ENCODE measurements at regions not wholly inside any gene's neighbourhood (a gene's known extent, or its start where the extent isn't known, plus 50 kb on each side); places are given as distances from the start of the nearest gene placed in this dataset.

- no peak for TF ChIP-seq CTCF (IDR thresholded peaks at IDR 0.05; ENCODE audit: insufficient read depth, low read length, missing control alignments)
- ChIA-PET POLR2A (no interaction called here), CTCF (no interaction called here)
- no peak overlapping the region for H3K4me3 ChIP-seq (ENCODE audit: low read depth, low read length)
- DNase-seq (ENCODE audit: low read depth, low spot score) = no peak
Measured at GRCh38 chr6:147119310-147119709, 84.9 kb upstream of the STXBP5 start.

GRCh38 chr6:147122823-147123222, 81.4 kb upstream of the STXBP5 start:
- CTCF ChIA-PET = no interaction called here

GRCh38 chr6:147126618-147127022, 77.6 kb upstream of the STXBP5 start:
- no peak for TF ChIP-seq CTCF (IDR thresholded peaks at IDR 0.05; ENCODE audit: insufficient read depth, low read length, missing control alignments)
- ChIA-PET POLR2A (no interaction called here), CTCF (interaction anchor here (1.6 kb wide), 1 partner anchor 269 kb away, joined by 4 read pairs; no protein-coding TSS in a partner anchor)
- H3K4me3 ChIP-seq (ENCODE audit: low read depth, low read length) = no peak overlapping the region
- DNase-seq (ENCODE audit: low read depth, low spot score) = no peak

More at GRCh38 chr6:147122823-147123222, 81.4 kb upstream of the STXBP5 start:
- POLR2A ChIA-PET = no interaction called here
- H3K4me3 ChIP-seq (ENCODE audit: low read depth, low read length) = no peak overlapping the region
- no peak for TF ChIP-seq CTCF (IDR thresholded peaks at IDR 0.05; ENCODE audit: insufficient read depth, low read length, missing control alignments)
- no peak for DNase-seq (ENCODE audit: low read depth, low spot score)

GRCh38 chr6:147127587-147127986, 76.6 kb upstream of the STXBP5 start:
- H3K4me3 ChIP-seq (ENCODE audit: low read depth, low read length) = no peak overlapping the region
- CTCF ChIA-PET = no interaction called here
- POLR2A ChIA-PET = no interaction called here
- no peak for DNase-seq (ENCODE audit: low read depth, low spot score)
- TF ChIP-seq CTCF (IDR thresholded peaks at IDR 0.05; ENCODE audit: insufficient read depth, low read length, missing control alignments) = no peak

GRCh38 chr6:147128056-147128455, 76.2 kb upstream of the STXBP5 start:
- H3K4me3 ChIP-seq (ENCODE audit: low read depth, low read length) = no peak overlapping the region
- TF ChIP-seq CTCF (IDR thresholded peaks at IDR 0.05; ENCODE audit: insufficient read depth, low read length, missing control alignments) = no peak
- no peak for DNase-seq (ENCODE audit: low read depth, low spot score)
- CTCF ChIA-PET = no interaction called here
- POLR2A ChIA-PET = no interaction called here

GRCh38 chr6:147131532-147132128, 72.6 kb upstream of the STXBP5 start:
- H3K4me3 ChIP-seq (ENCODE audit: low read depth, low read length) = no peak overlapping the region
- CTCF ChIA-PET = no interaction called here
- DNase-seq (ENCODE audit: low read depth, low spot score) = no peak
- POLR2A ChIA-PET = no interaction called here
- TF ChIP-seq CTCF (IDR thresholded peaks at IDR 0.05; ENCODE audit: insufficient read depth, low read length, missing control alignments) = no peak

Data from AG04449 (cell line).